ENCODE measurements at regions not wholly inside any gene's neighbourhood (a gene's known extent, or its start where the extent isn't known, plus 50 kb on each side); places are given as distances from the start of the nearest gene placed in this dataset.
"Not testable (repeated sequence)": the region's sequence is repeated elsewhere in the genome, so short reads cannot be mapped to it uniquely, and the experiment has no call there.

GRCh38 chr5:18003784-18004183 is 369.5 kb downstream of the TAF11L14 start:
- H3K4me1 ChIP-seq (ENCODE audit: control insufficient read depth in 3 of 3, insufficient read depth in 3 of 3, low read length in 3 of 3) = no peaks in the 10 kb centered on the region
- no peak overlapping the region for H3K4me3 ChIP-seq (ENCODE audit: low read length in 3 of 3)
- H3K9ac ChIP-seq (ENCODE audit: low read depth in 1 of 3, low read length in 3 of 3) = no peak overlapping the region
- no peak overlapping the region for H3K27ac ChIP-seq (ENCODE audit: low read depth, low read length)
- H3K36me3 ChIP-seq (ENCODE audit: control insufficient read depth in 3 of 3, insufficient read depth in 3 of 3, low read length in 3 of 3) = no peaks in the 10 kb centered on the region
- no peaks in the 10 kb centered on the region for H3K27me3 ChIP-seq (ENCODE audit: control insufficient read depth in 3 of 3, insufficient read depth in 3 of 3, low read length in 3 of 3)
- H3K9me3 ChIP-seq (ENCODE audit: control insufficient read depth in 3 of 3, low read length in 3 of 3) = peaks cover 0 to 4% (median 0%) of the 10 kb centered on the region in 3 donors

GRCh38 chr5:18006235-18006634 is 372.0 kb downstream of the TAF11L14 start:
- H3K9ac ChIP-seq (ENCODE audit: low read depth in 1 of 3, low read length in 3 of 3); H3K4me1 ChIP-seq (ENCODE audit: control insufficient read depth in 3 of 3, insufficient read depth in 3 of 3, low read length in 3 of 3); H3K27ac ChIP-seq (ENCODE audit: low read depth, low read length); H3K36me3 ChIP-seq (ENCODE audit: control insufficient read depth in 3 of 3, insufficient read depth in 3 of 3, low read length in 3 of 3); H3K27me3 ChIP-seq (ENCODE audit: control insufficient read depth in 3 of 3, insufficient read depth in 3 of 3, low read length in 3 of 3); H3K4me3 ChIP-seq (ENCODE audit: low read length in 3 of 3); H3K9me3 ChIP-seq (ENCODE audit: control insufficient read depth in 3 of 3, low read length in 3 of 3): not testable (repeated sequence)

- Histone ChIP-seq H3K36me3 (ENCODE audit: control insufficient read depth in 3 of 3, insufficient read depth in 3 of 3, low read length in 3 of 3) (no peaks in the 10 kb centered on the region), H3K4me3 (ENCODE audit: low read length in 3 of 3) (no peak overlapping the region)
Observed at GRCh38 chr5:18008940-18009339, 374.7 kb downstream of the TAF11L14 start.

GRCh38 chr5:18010053-18010452 is 375.8 kb downstream of the TAF11L14 start:
- H3K4me3 ChIP-seq (ENCODE audit: low read length in 3 of 3) = no peak overlapping the region
- no peaks in the 10 kb centered on the region for H3K27me3 ChIP-seq (ENCODE audit: control insufficient read depth in 3 of 3, insufficient read depth in 3 of 3, low read length in 3 of 3)
- no peaks in the 10 kb centered on the region for H3K4me1 ChIP-seq (ENCODE audit: control insufficient read depth in 3 of 3, insufficient read depth in 3 of 3, low read length in 3 of 3)
- no peak overlapping the region for H3K27ac ChIP-seq (ENCODE audit: low read depth, low read length)
- peaks cover 0 to 4% (median 0%) of the 10 kb centered on the region in 3 donors for H3K9me3 ChIP-seq (ENCODE audit: control insufficient read depth in 3 of 3, low read length in 3 of 3)
- no peaks in the 10 kb centered on the region for H3K36me3 ChIP-seq (ENCODE audit: control insufficient read depth in 3 of 3, insufficient read depth in 3 of 3, low read length in 3 of 3)
- H3K9ac ChIP-seq (ENCODE audit: low read depth in 1 of 3, low read length in 3 of 3) = no peak overlapping the region

More at GRCh38 chr5:18008940-18009339, 374.7 kb downstream of the TAF11L14 start:
- H3K9me3 ChIP-seq (ENCODE audit: control insufficient read depth in 3 of 3, low read length in 3 of 3) = peaks cover 0 to 4% (median 0%) of the 10 kb centered on the region in 3 donors
- no peak overlapping the region for H3K9ac ChIP-seq (ENCODE audit: low read depth in 1 of 3, low read length in 3 of 3)
- no peaks in the 10 kb centered on the region for H3K27me3 ChIP-seq (ENCODE audit: control insufficient read depth in 3 of 3, insufficient read depth in 3 of 3, low read length in 3 of 3)
- no peak overlapping the region for H3K27ac ChIP-seq (ENCODE audit: low read depth, low read length)
- no peaks in the 10 kb centered on the region for H3K4me1 ChIP-seq (ENCODE audit: control insufficient read depth in 3 of 3, insufficient read depth in 3 of 3, low read length in 3 of 3)

GRCh38 chr5:18018472-18018871 is 384.2 kb downstream of the TAF11L14 start:
- Histone ChIP-seq H3K4me3 (ENCODE audit: low read length in 3 of 3) (no peak overlapping the region), H3K4me1 (ENCODE audit: control insufficient read depth in 3 of 3, insufficient read depth in 3 of 3, low read length in 3 of 3) (no peaks in the 10 kb centered on the region), H3K9me3 (ENCODE audit: control insufficient read depth in 3 of 3, low read length in 3 of 3) (no peaks in the 10 kb centered on the region), H3K27ac (ENCODE audit: low read depth, low read length) (no peak overlapping the region), H3K27me3 (ENCODE audit: control insufficient read depth in 3 of 3, insufficient read depth in 3 of 3, low read length in 3 of 3) (no peaks in the 10 kb centered on the region), H3K36me3 (ENCODE audit: control insufficient read depth in 3 of 3, insufficient read depth in 3 of 3, low read length in 3 of 3) (no peaks in the 10 kb centered on the region), H3K9ac (ENCODE audit: low read depth in 1 of 3, low read length in 3 of 3) (no peak overlapping the region)

- Histone ChIP-seq H3K4me1 (ENCODE audit: control insufficient read depth in 3 of 3, insufficient read depth in 3 of 3, low read length in 3 of 3) (no peaks in the 10 kb centered on the region), H3K9me3 (ENCODE audit: control insufficient read depth in 3 of 3, low read length in 3 of 3) (no peaks in the 10 kb centered on the region), H3K27me3 (ENCODE audit: control insufficient read depth in 3 of 3, insufficient read depth in 3 of 3, low read length in 3 of 3) (no peaks in the 10 kb centered on the region), H3K27ac (ENCODE audit: low read depth, low read length) (no peak overlapping the region), H3K36me3 (ENCODE audit: control insufficient read depth in 3 of 3, insufficient read depth in 3 of 3, low read length in 3 of 3) (no peaks in the 10 kb centered on the region), H3K4me3 (ENCODE audit: low read length in 3 of 3) (no peak overlapping the region), H3K9ac (ENCODE audit: low read depth in 1 of 3, low read length in 3 of 3) (no peak overlapping the region)
Observed at GRCh38 chr5:18023275-18023674, 389.0 kb downstream of the TAF11L14 start.

- Histone ChIP-seq H3K27ac (ENCODE audit: low read depth, low read length) (no peak overlapping the region), H3K27me3 (ENCODE audit: control insufficient read depth in 3 of 3, insufficient read depth in 3 of 3, low read length in 3 of 3) (no peaks in the 10 kb centered on the region), H3K36me3 (ENCODE audit: control insufficient read depth in 3 of 3, insufficient read depth in 3 of 3, low read length in 3 of 3) (no peaks in the 10 kb centered on the region), H3K9me3 (ENCODE audit: control insufficient read depth in 3 of 3, low read length in 3 of 3) (no peaks in the 10 kb centered on the region), H3K4me3 (ENCODE audit: low read length in 3 of 3) (no peak overlapping the region), H3K4me1 (ENCODE audit: control insufficient read depth in 3 of 3, insufficient read depth in 3 of 3, low read length in 3 of 3) (no peaks in the 10 kb centered on the region), H3K9ac (ENCODE audit: low read depth in 1 of 3, low read length in 3 of 3) (no peak overlapping the region)
Observed at GRCh38 chr5:18023986-18024385, 389.7 kb downstream of the TAF11L14 start.

- no peaks in the 10 kb centered on the region for H3K27me3 ChIP-seq (ENCODE audit: control insufficient read depth in 3 of 3, insufficient read depth in 3 of 3, low read length in 3 of 3)
- no peaks in the 10 kb centered on the region for H3K9me3 ChIP-seq (ENCODE audit: control insufficient read depth in 3 of 3, low read length in 3 of 3)
- no peak overlapping the region for H3K4me3 ChIP-seq (ENCODE audit: low read length in 3 of 3)
- H3K36me3 ChIP-seq (ENCODE audit: control insufficient read depth in 3 of 3, insufficient read depth in 3 of 3, low read length in 3 of 3) = no peaks in the 10 kb centered on the region
- no peak overlapping the region for H3K9ac ChIP-seq (ENCODE audit: low read depth in 1 of 3, low read length in 3 of 3)
- no peaks in the 10 kb centered on the region for H3K4me1 ChIP-seq (ENCODE audit: control insufficient read depth in 3 of 3, insufficient read depth in 3 of 3, low read length in 3 of 3)
- H3K27ac ChIP-seq (ENCODE audit: low read depth, low read length) = no peak overlapping the region
Observed at GRCh38 chr5:18024542-18024941, 390.3 kb downstream of the TAF11L14 start.

GRCh38 chr5:18027241-18027867 is 393.1 kb downstream of the TAF11L14 start:
- no peak overlapping the region for H3K4me3 ChIP-seq (ENCODE audit: low read length in 3 of 3)
- no peaks in the 10 kb centered on the region for H3K27me3 ChIP-seq (ENCODE audit: control insufficient read depth in 3 of 3, insufficient read depth in 3 of 3, low read length in 3 of 3)
- H3K4me1 ChIP-seq (ENCODE audit: control insufficient read depth in 3 of 3, insufficient read depth in 3 of 3, low read length in 3 of 3) = no peaks in the 10 kb centered on the region
- H3K9me3 ChIP-seq (ENCODE audit: control insufficient read depth in 3 of 3, low read length in 3 of 3) = no peaks in the 10 kb centered on the region
- H3K9ac ChIP-seq (ENCODE audit: low read depth in 1 of 3, low read length in 3 of 3) = no peak overlapping the region
- no peak overlapping the region for H3K27ac ChIP-seq (ENCODE audit: low read depth, low read length)
- no peaks in the 10 kb centered on the region for H3K36me3 ChIP-seq (ENCODE audit: control insufficient read depth in 3 of 3, insufficient read depth in 3 of 3, low read length in 3 of 3)

- no peaks in the 10 kb centered on the region for H3K27me3 ChIP-seq (ENCODE audit: control insufficient read depth in 3 of 3, insufficient read depth in 3 of 3, low read length in 3 of 3)
- no peak overlapping the region for H3K9ac ChIP-seq (ENCODE audit: low read depth in 1 of 3, low read length in 3 of 3)
- no peaks in the 10 kb centered on the region for H3K36me3 ChIP-seq (ENCODE audit: control insufficient read depth in 3 of 3, insufficient read depth in 3 of 3, low read length in 3 of 3)
- H3K4me1 ChIP-seq (ENCODE audit: control insufficient read depth in 3 of 3, insufficient read depth in 3 of 3, low read length in 3 of 3) = no peaks in the 10 kb centered on the region
- H3K9me3 ChIP-seq (ENCODE audit: control insufficient read depth in 3 of 3, low read length in 3 of 3) = no peaks in the 10 kb centered on the region
- H3K4me3 ChIP-seq (ENCODE audit: low read length in 3 of 3) = no peak overlapping the region
- H3K27ac ChIP-seq (ENCODE audit: low read depth, low read length) = no peak overlapping the region
Observed at GRCh38 chr5:18028036-18028435, 393.8 kb downstream of the TAF11L14 start.
